ENCODE measurements at regions not wholly inside any gene's neighbourhood (a gene's known extent, or its start where the extent isn't known, plus 50 kb on each side); places are given as distances from the start of the nearest gene placed in this dataset.

DNA sequence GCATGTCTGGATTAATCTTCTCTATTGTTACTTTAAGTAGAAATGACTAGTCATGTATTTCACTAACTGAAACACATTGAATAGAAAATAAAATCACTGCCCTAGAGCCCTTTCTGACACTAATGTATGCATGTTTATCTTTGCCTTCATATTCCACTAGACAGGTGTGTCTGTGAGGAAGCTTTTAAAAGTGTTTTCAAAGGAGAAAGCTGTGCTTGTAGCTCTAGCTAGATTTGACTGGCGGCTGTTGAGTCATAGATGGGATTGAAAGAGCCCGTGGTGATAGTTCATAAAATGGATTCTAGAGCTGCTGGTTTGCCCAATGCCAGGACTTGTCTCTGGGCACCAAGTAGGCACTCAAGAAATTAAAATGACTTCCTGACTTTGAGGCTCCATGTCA is 189.0 kb upstream of the PIRT start:
- no peak for TF ChIP-seq SP1 (IDR thresholded peaks at IDR 0.05; ENCODE audit: low read depth, low read length)
- no peak for TF ChIP-seq EGR1 (IDR thresholded peaks at IDR 0.05; ENCODE audit: borderline replicate concordance in 1 of 2, low read depth in 2 of 2, low read length in 2 of 2)
- TF ChIP-seq IRF4 (IDR thresholded peaks at IDR 0.05; ENCODE audit: low read depth, low read length), result no peak
- no peak for TF ChIP-seq ETV6 (conservative IDR thresholded peaks at IDR 0.05 in 1 of 2, IDR thresholded peaks at IDR 0.05 in 1 of 2; ENCODE audit: borderline replicate concordance in 1 of 2, low read depth in 1 of 2)
- TF ChIP-seq ZNF274 (IDR thresholded peaks at IDR 0.05; ENCODE audit: insufficient read depth, insufficient read length), result no peak
- TF ChIP-seq SRF (IDR thresholded peaks at IDR 0.05; ENCODE audit: low read depth in 2 of 2, low read length in 2 of 2), result no peak
- no peak for TF ChIP-seq FOXK2 (IDR thresholded peaks at IDR 0.05)
- no peak for TF ChIP-seq POLR2A (IDR thresholded peaks at IDR 0.05; ENCODE audit: low read depth, low read length)
- TF ChIP-seq, protein P1, sequence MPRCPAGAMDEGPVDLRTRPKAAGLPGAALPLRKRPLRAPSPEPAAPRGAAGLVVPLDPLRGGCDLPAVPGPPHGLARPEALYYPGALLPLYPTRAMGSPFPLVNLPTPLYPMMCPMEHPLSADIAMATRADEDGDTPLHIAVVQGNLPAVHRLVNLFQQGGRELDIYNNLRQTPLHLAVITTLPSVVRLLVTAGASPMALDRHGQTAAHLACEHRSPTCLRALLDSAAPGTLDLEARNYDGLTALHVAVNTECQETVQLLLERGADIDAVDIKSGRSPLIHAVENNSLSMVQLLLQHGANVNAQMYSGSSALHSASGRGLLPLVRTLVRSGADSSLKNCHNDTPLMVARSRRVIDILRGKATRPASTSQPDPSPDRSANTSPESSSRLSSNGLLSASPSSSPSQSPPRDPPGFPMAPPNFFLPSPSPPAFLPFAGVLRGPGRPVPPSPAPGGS (IDR thresholded peaks at IDR 0.05; ENCODE audit: borderline replicate concordance, insufficient read depth, low read depth, low read length, poor library complexity, severe bottlenecking), result no peak
- no peak for TF ChIP-seq PML (IDR thresholded peaks at IDR 0.05; ENCODE audit: low read length)
- no peak for TF ChIP-seq CTCF (IDR thresholded peaks at IDR 0.05 in 2 of 3, conservative IDR thresholded peaks at IDR 0.05 in 1 of 3; ENCODE audit: control insufficient read depth in 2 of 3, extremely low read depth in 1 of 3, insufficient read depth in 1 of 3, low read depth in 3 of 3, low read length in 3 of 3)
